Natural killer cell (primary cell): ENCODE measurements at regions not wholly inside any gene's neighbourhood (a gene's known extent, or its start where the extent isn't known, plus 50 kb on each side); places are given as distances from the start of the nearest gene placed in this dataset.

Experiments
- ATAC-seq, 3 donors: fragments of 150-1000 bp in 2 of 3; fragments of 200-7000 bp in 1 of 3; cut with Tn5 transposase; 1 replicate in 1 of 3; 2 replicates in 2 of 3; pipeline ENCODE4 v1.10.0; 2021; ENCODE audit warnings: mild to moderate bottlenecking in 2 of 3, moderate library complexity in 2 of 3
- DNase-seq, 2 donors: peaks; one replicate each; pipeline versions ENCODE4 v3.0.0 to v3.0.0-alpha.2; 2013 to 2021; ENCODE audit warnings: mixed read lengths in 1 of 2
- H3K27ac ChIP-seq: one replicate; pipeline ENCODE4 v1.5.1; 2013; ENCODE audit warnings: mild to moderate bottlenecking, low read length
- H3K27me3 ChIP-seq: one replicate; pipeline ENCODE4 v1.6.1; 2013; ENCODE audit warnings: low read length; ENCODE audit not compliant: control insufficient read depth, insufficient read depth
- H3K36me3 ChIP-seq: one replicate; pipeline ENCODE4 v1.6.1; 2013; ENCODE audit warnings: low read length; ENCODE audit not compliant: control insufficient read depth, insufficient read depth
- H3K4me1 ChIP-seq: one replicate; pipeline ENCODE4 v1.6.1; 2013; ENCODE audit warnings: low read length; ENCODE audit not compliant: control insufficient read depth, insufficient read depth
- H3K4me3 ChIP-seq: one replicate; pipeline ENCODE4 v1.5.1; 2013; ENCODE audit warnings: low read length
- H3K9me3 ChIP-seq: one replicate; pipeline ENCODE4 v1.6.1; 2013; ENCODE audit warnings: low read length; ENCODE audit not compliant: control insufficient read depth, insufficient read depth
- H3K27ac Mint-ChIP-seq, 2 donors: one replicate each; pipeline ENCODE4 v1.8.0; 2022; ENCODE audit warnings: mild to moderate bottlenecking in 2 of 2, mixed read lengths in 2 of 2, moderate library complexity in 1 of 2
- H3K27me3 Mint-ChIP-seq, 2 donors: one replicate each; pipeline ENCODE4 v1.8.0; 2022; ENCODE audit warnings: low read depth in 2 of 2, mixed read lengths in 2 of 2
- H3K36me3 Mint-ChIP-seq: one replicate; pipeline ENCODE4 v1.8.0; 2022; ENCODE audit warnings: mixed read lengths
- H3K4me1 Mint-ChIP-seq, 2 donors: one replicate each; pipeline ENCODE4 v1.8.0; 2022; ENCODE audit warnings: mixed read lengths in 2 of 2
- H3K4me3 Mint-ChIP-seq: one replicate; pipeline ENCODE4 v1.8.0; 2022; ENCODE audit warnings: mild to moderate bottlenecking, moderate library complexity, mixed read lengths
- H3K9me3 Mint-ChIP-seq, 2 donors: one replicate each; pipeline ENCODE4 v1.8.0; 2022; ENCODE audit warnings: mixed read lengths in 2 of 2
- WGBS: methylation state at CpG from one replicate; pipeline ENCODE4 v1.1.7; 2013; ENCODE audit warnings: missing lambda C conversion rate; ENCODE audit not compliant: insufficient coverage; 5-methylcytosine and 5-hydroxymethylcytosine counted together
- intact Hi-C: fragments of 100-400 bp; cut with micrococcal nuclease; formaldehyde crosslinking; loops from one replicate; pipeline ENCODE4 v1.14.2; 2022
- TF ChIP-seq, protein P1 (sequence below): fragments of 200-600 bp; IDR thresholded peaks from one replicate; pipeline ENCODE4 v1.8.0; 2022; ENCODE audit warnings: antibody characterized with exemption

DNA sequence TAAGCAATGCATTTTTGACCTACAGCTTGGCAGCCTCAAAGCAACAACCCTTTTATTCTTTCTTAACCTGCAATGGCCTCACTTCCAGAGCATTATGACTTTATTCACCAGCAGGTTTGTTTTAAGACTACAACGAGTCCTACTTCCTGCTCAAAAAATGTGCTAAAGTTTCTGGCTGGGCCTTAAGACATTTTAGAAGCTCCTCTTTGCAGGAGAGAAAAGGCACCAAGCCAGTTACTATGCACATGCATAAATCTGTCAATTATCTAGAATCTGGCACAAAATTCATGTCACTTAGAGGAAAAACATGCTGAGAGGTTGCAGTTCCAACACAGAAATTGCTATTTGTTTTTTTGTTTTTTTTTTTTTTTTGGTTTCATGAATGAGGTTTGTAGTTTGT is 223.0 kb upstream of the EPHA5 start:
- Mint-ChIP-seq H3K27me3 (no peaks in the 10 kb centered on the region), H3K4me1 (no peaks in the 10 kb centered on the region), H3K9me3 (peaks cover 10 to 23% of the 10 kb centered on the region in 2 donors), H3K4me3 (no peak overlapping the region), H3K27ac (no peak overlapping the region), H3K36me3 (peaks cover 15% of the 10 kb centered on the region)
- H3K27ac ChIP-seq, result no peak overlapping the region
- no peak overlapping the region for H3K4me3 ChIP-seq
- TF ChIP-seq, protein P1, sequence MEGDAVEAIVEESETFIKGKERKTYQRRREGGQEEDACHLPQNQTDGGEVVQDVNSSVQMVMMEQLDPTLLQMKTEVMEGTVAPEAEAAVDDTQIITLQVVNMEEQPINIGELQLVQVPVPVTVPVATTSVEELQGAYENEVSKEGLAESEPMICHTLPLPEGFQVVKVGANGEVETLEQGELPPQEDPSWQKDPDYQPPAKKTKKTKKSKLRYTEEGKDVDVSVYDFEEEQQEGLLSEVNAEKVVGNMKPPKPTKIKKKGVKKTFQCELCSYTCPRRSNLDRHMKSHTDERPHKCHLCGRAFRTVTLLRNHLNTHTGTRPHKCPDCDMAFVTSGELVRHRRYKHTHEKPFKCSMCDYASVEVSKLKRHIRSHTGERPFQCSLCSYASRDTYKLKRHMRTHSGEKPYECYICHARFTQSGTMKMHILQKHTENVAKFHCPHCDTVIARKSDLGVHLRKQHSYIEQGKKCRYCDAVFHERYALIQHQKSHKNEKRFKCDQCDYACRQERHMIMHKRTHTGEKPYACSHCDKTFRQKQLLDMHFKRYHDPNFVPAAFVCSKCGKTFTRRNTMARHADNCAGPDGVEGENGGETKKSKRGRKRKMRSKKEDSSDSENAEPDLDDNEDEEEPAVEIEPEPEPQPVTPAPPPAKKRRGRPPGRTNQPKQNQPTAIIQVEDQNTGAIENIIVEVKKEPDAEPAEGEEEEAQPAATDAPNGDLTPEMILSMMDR, result no peak
- no peaks in the 10 kb centered on the region for H3K4me1 ChIP-seq
- no peaks in the 10 kb centered on the region for H3K36me3 ChIP-seq
- DNase-seq, result no peak
- H3K9me3 ChIP-seq, result peaks cover 4% of the 10 kb centered on the region
- WGBS, result 32% methylated on average over 1 of the region's 1 CpG
- no peaks in the 10 kb centered on the region for H3K27me3 ChIP-seq
- intact Hi-C loops, result no loop called here
- no peak for ATAC-seq

DNA sequence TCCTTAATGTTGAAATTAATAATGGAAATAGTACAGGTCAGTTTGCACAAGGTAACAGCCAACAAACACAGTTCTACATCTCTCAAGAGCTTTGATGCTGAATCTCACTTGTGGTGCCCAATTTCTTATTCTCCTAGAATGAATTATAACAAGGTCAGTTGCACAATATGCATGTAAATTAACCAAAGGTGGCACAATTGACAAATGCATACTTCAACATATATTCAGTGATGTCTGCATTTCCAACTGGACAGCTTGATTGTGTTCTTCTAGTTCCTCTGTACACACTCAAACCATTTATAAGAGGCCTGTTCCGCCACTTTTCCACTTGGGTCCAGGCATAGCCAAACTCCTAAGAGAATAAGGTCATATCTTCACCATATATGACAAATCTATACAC is 210.3 kb upstream of the EPHA5 start:
- no peak overlapping the region for H3K4me3 ChIP-seq
- no peaks in the 10 kb centered on the region for H3K4me1 ChIP-seq
- DNase-seq (no peak), ATAC-seq (no peak)
- no peaks in the 10 kb centered on the region for H3K4me1 Mint-ChIP-seq
- H3K36me3 ChIP-seq, result no peaks in the 10 kb centered on the region
- H3K27me3 ChIP-seq, result no peaks in the 10 kb centered on the region
- no peak overlapping the region for H3K27ac ChIP-seq
- no peaks in the 10 kb centered on the region for H3K27me3 Mint-ChIP-seq
- no peak overlapping the region for H3K27ac Mint-ChIP-seq
- 82% methylated on average over 1 of the region's 1 CpG for WGBS
- H3K9me3 ChIP-seq, result no peaks in the 10 kb centered on the region
- no peak overlapping the region for H3K4me3 Mint-ChIP-seq
- peaks cover 0 to 8% of the 10 kb centered on the region in 2 donors for H3K9me3 Mint-ChIP-seq
- intact Hi-C loops, result no loop called here
- TF ChIP-seq, protein P1, result no peak
- H3K36me3 Mint-ChIP-seq, result no peaks in the 10 kb centered on the region

DNA sequence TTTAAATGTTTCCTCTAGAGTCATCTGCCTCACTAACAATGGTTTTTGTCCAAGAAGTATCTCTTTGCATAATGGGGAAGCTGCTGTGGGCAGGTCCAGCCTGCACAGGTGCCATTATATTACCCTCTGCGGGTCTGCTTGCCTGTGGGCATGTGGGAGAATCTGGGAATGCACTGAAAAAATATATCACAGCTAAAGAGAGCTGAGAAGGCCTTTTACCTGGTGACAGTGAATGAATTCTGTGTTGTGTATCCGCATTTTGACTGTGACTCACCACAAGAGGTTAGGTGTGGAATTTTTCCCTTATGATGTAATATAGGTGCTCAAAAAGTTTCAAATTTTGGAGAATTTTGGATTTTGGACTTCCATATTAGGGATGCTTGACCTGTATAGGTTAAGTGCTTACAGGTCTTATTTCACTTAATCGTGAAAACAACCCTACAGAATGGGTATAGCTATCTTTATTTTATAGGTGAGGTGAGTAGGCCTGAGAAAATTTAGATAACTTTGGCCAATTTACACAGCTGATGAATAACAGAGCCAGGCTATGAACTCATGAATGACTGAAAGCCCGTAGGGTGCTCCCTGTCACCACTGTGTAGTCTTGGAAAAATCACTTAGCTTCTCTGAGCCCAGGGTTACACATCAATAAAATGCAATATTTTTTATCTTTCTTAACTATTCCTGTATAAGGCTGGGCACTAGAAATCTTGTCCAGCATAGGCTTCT is 198.0 kb upstream of the EPHA5 start:
- Histone ChIP-seq H3K4me1 (no peaks in the 10 kb centered on the region), H3K27ac (no peak overlapping the region), H3K9me3 (no peaks in the 10 kb centered on the region), H3K27me3 (no peaks in the 10 kb centered on the region), H3K36me3 (no peaks in the 10 kb centered on the region), H3K4me3 (no peak overlapping the region)
- Mint-ChIP-seq H3K4me1 (no peaks in the 10 kb centered on the region), H3K27me3 (no peaks in the 10 kb centered on the region), H3K27ac (no peak overlapping the region), H3K9me3 (peaks cover 10 to 12% of the 10 kb centered on the region in 2 donors), H3K36me3 (no peaks in the 10 kb centered on the region), H3K4me3 (no peak overlapping the region)
- intact Hi-C loops, result no loop called here
- no peak for DNase-seq
- ATAC-seq, result no peak
- TF ChIP-seq, protein P1, result no peak
- 74% methylated on average over 3 of the region's 4 CpGs for WGBS

DNA sequence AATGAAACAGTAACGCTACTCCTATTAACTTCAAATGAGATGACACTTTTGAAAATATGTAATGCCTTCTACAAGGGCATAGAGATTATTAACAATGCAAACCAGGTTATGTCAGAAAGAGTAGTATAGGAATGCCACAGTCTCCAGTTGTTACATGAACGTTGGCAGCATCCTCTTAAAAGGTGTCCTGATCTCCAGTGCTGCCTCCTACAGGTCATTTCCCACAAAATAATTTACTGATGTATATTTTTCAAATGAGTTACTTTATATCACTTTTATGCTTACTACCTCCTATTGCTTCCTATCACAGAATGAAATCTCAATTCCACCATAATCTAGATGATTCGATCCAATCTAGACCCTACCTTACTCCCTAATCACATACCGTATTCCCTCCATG is 195.2 kb upstream of the EPHA5 start:
- DNase-seq, result no peak
- Mint-ChIP-seq H3K36me3 (no peaks in the 10 kb centered on the region), H3K27me3 (no peaks in the 10 kb centered on the region), H3K4me3 (no peak overlapping the region), H3K27ac (no peak overlapping the region), H3K9me3 (peaks cover 17 to 22% of the 10 kb centered on the region in 2 donors), H3K4me1 (no peaks in the 10 kb centered on the region)
- WGBS, result 41% methylated on average over 3 of the region's 4 CpGs
- H3K4me1 ChIP-seq, result no peaks in the 10 kb centered on the region
- intact Hi-C loops, result no loop called here
- no peaks in the 10 kb centered on the region for H3K27me3 ChIP-seq
- ATAC-seq, result no peak
- H3K4me3 ChIP-seq, result no peak overlapping the region
- H3K27ac ChIP-seq, result no peak overlapping the region
- no peaks in the 10 kb centered on the region for H3K9me3 ChIP-seq
- no peaks in the 10 kb centered on the region for H3K36me3 ChIP-seq
- TF ChIP-seq, protein P1, result no peak
